Natural killer cell treated with Interleukin-12 subunit alpha and Interleukin-12 subunit beta and Interleukin-15 and Interleukin-18, amount 100 ng/mL, for 72 hours (primary cell): ENCODE measurements at regions not wholly inside any gene's neighbourhood (a gene's known extent, or its start where the extent isn't known, plus 50 kb on each side); places are given as distances from the start of the nearest gene placed in this dataset.
"Not testable (repeated sequence)": the region's sequence is repeated elsewhere in the genome, so short reads cannot be mapped to it uniquely, and the experiment has no call there.

ENCODE experiments used
- ATAC-seq, 2 donors: fragments of 150-1000 bp; cut with Tn5 transposase in 1 of 2; sonication (Bioruptor Pico), chemical (Tn5 transposase) in 1 of 2; 2 replicates each; pipeline ENCODE4 v1.10.0; 2021
- DNase-seq: peaks from one replicate; pipeline ENCODE4 v3.0.0; 2022; ENCODE audit warnings: low spot score
- H3K27ac Mint-ChIP-seq, 2 donors: 1 replicate in 1 of 2; 2 replicates in 1 of 2; pipeline ENCODE4 v1.8.0; 2022; ENCODE audit warnings: mixed read lengths in 2 of 2, mild to moderate bottlenecking in 1 of 2, moderate library complexity in 1 of 2
- H3K27me3 Mint-ChIP-seq, 2 donors: 1 replicate in 1 of 2; 2 replicates in 1 of 2; pipeline ENCODE4 v1.8.0; 2022; ENCODE audit warnings: mixed read lengths in 2 of 2
- H3K36me3 Mint-ChIP-seq: one replicate; pipeline ENCODE4 v1.8.0; 2022; ENCODE audit warnings: mixed read lengths
- H3K4me1 Mint-ChIP-seq, 2 donors: 1 replicate in 1 of 2; 2 replicates in 1 of 2; pipeline ENCODE4 v1.8.0; 2022; ENCODE audit warnings: low read depth in 2 of 2, mixed read lengths in 2 of 2, mild to moderate bottlenecking in 1 of 2
- H3K4me3 Mint-ChIP-seq: one replicate; pipeline ENCODE4 v1.8.0; 2022; ENCODE audit warnings: mixed read lengths
- H3K9me3 Mint-ChIP-seq: 2 replicates; pipeline ENCODE4 v1.8.0; 2022; ENCODE audit warnings: mixed read lengths

GRCh38 chr6:105728995-105729394 lies 326.1 kb upstream of the PREP start:
- no peaks in the 10 kb centered on the region for H3K27me3 Mint-ChIP-seq
- H3K4me3 Mint-ChIP-seq = no peak overlapping the region
- H3K36me3 Mint-ChIP-seq = no peaks in the 10 kb centered on the region
- H3K9me3 Mint-ChIP-seq = no peaks in the 10 kb centered on the region
- no peak for DNase-seq
- no peak overlapping the region for H3K27ac Mint-ChIP-seq
- H3K4me1 Mint-ChIP-seq = no peaks in the 10 kb centered on the region
- no peak for ATAC-seq

- DNase-seq (no peak), ATAC-seq (no peak)
- H3K4me3 Mint-ChIP-seq = no peak overlapping the region
- no peak overlapping the region for H3K27ac Mint-ChIP-seq
- H3K27me3 Mint-ChIP-seq = no peaks in the 10 kb centered on the region
- H3K4me1 Mint-ChIP-seq = no peaks in the 10 kb centered on the region
- H3K9me3 Mint-ChIP-seq = no peaks in the 10 kb centered on the region
- H3K36me3 Mint-ChIP-seq = no peaks in the 10 kb centered on the region
These were observed 324.2 kb upstream of the PREP start for GRCh38 chr6:105726902-105727655.

- H3K9me3 Mint-ChIP-seq = peaks cover 12% of the 10 kb centered on the region
- peaks cover 24% of the 10 kb centered on the region for H3K36me3 Mint-ChIP-seq
- peaks cover 0 to 3% of the 10 kb centered on the region in 2 donors for H3K27me3 Mint-ChIP-seq
- no peaks in the 10 kb centered on the region for H3K4me1 Mint-ChIP-seq
- H3K27ac Mint-ChIP-seq = no peak overlapping the region
- DNase-seq (no peak), ATAC-seq (no peak)
- H3K4me3 Mint-ChIP-seq = no peak overlapping the region
These were observed 312.0 kb upstream of the PREP start for GRCh38 chr6:105714846-105715245.

- no peak for ATAC-seq
- no peak overlapping the region for H3K4me3 Mint-ChIP-seq
- H3K36me3 Mint-ChIP-seq = peaks cover 24% of the 10 kb centered on the region
- no peak overlapping the region for H3K27ac Mint-ChIP-seq
- DNase-seq = no peak
- no peaks in the 10 kb centered on the region for H3K4me1 Mint-ChIP-seq
- peaks cover 0 to 5% of the 10 kb centered on the region in 2 donors for H3K27me3 Mint-ChIP-seq
- peaks cover 12% of the 10 kb centered on the region for H3K9me3 Mint-ChIP-seq
These were observed 310.7 kb upstream of the PREP start for GRCh38 chr6:105713474-105714118.

- Mint-ChIP-seq H3K9me3 (peaks cover 12% of the 10 kb centered on the region), H3K36me3 (peaks cover 24% of the 10 kb centered on the region), H3K27ac (no peak overlapping the region), H3K4me1 (no peaks in the 10 kb centered on the region), H3K27me3 (peaks cover 0 to 5% of the 10 kb centered on the region in 2 donors), H3K4me3 (no peak overlapping the region)
- ATAC-seq = no peak
- DNase-seq = no peak
These were observed 308.3 kb upstream of the PREP start for GRCh38 chr6:105711216-105711615.

- Mint-ChIP-seq H3K27ac (no peak overlapping the region), H3K27me3 (peaks cover 0 to 4% of the 10 kb centered on the region in 2 donors), H3K36me3 (no peaks in the 10 kb centered on the region), H3K4me3 (no peak overlapping the region), H3K4me1 (no peaks in the 10 kb centered on the region), H3K9me3 (no peaks in the 10 kb centered on the region)
- no peak for DNase-seq
- ATAC-seq = no peak
These were observed 302.7 kb upstream of the PREP start for GRCh38 chr6:105705608-105706007.

- no peak overlapping the region for H3K27ac Mint-ChIP-seq
- no peak for ATAC-seq
- no peaks in the 10 kb centered on the region for H3K9me3 Mint-ChIP-seq
These were observed 292.6 kb upstream of the PREP start for GRCh38 chr6:105695461-105695860.

GRCh38 chr6:105692613-105693215 lies 289.8 kb upstream of the PREP start:
- ATAC-seq = no peak
- H3K9me3 Mint-ChIP-seq = peaks cover under 1% of the 10 kb centered on the region
- H3K4me1 Mint-ChIP-seq = no peaks in the 10 kb centered on the region
- no peak overlapping the region for H3K27ac Mint-ChIP-seq
- DNase-seq = no peak
- H3K36me3 Mint-ChIP-seq = peaks cover 7% of the 10 kb centered on the region
- no peak overlapping the region for H3K4me3 Mint-ChIP-seq
- H3K27me3 Mint-ChIP-seq = peaks cover 0 to 17% of the 10 kb centered on the region in 2 donors

More at GRCh38 chr6:105695461-105695860, 292.6 kb upstream of the PREP start:
- peaks cover 0 to 13% of the 10 kb centered on the region in 2 donors for H3K27me3 Mint-ChIP-seq
- no peak overlapping the region for H3K4me3 Mint-ChIP-seq
- H3K36me3 Mint-ChIP-seq = no peaks in the 10 kb centered on the region
- DNase-seq = no peak
- no peaks in the 10 kb centered on the region for H3K4me1 Mint-ChIP-seq

DNA sequence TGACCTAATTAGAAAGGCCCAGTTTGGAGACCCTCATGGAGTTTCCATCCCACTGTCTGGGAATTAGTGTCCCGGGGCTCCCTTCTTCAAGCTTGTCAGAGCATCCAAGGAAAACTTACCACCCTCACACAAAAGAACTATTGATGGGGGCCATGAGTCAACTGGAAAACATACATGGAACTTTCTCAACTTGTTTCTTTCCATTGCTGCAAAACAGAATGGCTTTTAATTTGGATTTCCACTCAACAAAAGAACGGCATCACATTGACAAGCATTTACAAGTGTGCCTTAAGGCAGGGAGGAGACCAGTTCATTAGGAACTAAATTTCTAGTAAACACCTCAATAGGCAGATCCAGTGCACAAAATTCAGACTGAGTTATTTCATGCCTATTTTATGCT lies 289.1 kb upstream of the PREP start:
- Mint-ChIP-seq H3K4me3 (no peak overlapping the region), H3K4me1 (no peaks in the 10 kb centered on the region), H3K9me3 (peaks cover 4% of the 10 kb centered on the region), H3K36me3 (peaks cover 15% of the 10 kb centered on the region), H3K27ac (no peak overlapping the region), H3K27me3 (peaks cover 0 to 17% of the 10 kb centered on the region in 2 donors)
- no peak for DNase-seq
- ATAC-seq = no peak

DNA sequence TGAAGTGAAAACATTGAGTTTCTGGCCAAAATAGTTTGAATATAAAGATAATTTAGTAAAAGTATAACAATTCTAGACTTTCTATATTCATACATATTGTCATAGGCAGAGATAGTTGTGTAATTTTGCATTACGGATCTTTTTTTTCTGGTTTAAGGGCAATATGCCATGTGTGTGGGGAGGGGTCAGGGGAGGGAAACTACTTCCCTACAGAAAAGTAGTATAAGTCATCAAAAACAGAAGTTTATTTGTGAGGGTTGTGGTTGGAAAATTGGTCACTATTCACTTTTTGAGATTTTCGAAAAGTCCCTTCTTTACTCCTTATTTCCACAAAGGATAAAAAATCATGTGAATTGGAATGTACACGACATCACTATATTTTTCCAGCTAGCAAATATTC lies 288.2 kb upstream of the PREP start:
- no peak overlapping the region for H3K4me3 Mint-ChIP-seq
- H3K9me3 Mint-ChIP-seq = peaks cover 8% of the 10 kb centered on the region
- H3K4me1 Mint-ChIP-seq = no peaks in the 10 kb centered on the region
- peaks cover 22% of the 10 kb centered on the region for H3K36me3 Mint-ChIP-seq
- no peak overlapping the region for H3K27ac Mint-ChIP-seq
- ATAC-seq (no peak), DNase-seq (no peak)
- peaks cover 0 to 16% of the 10 kb centered on the region in 2 donors for H3K27me3 Mint-ChIP-seq

DNA sequence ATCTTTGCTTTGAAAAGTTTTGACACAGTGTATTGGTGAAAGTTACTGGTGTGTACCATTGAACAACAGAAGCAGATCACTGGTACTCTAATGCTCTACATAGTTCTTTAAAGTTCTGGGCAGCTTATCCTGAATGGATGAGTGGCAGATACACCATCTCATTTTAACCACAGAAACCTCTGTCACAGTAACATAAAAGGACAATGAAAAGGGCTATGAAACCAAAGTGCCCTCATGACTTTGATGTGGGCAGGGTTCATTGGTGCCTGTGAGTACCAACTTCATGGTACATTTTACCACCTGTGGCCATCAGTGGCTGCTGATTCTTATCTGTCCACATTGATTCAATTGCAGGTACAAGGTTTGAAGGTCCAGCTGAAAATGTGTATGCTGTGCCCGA lies 285.7 kb upstream of the PREP start:
- Mint-ChIP-seq H3K4me1 (no peaks in the 10 kb centered on the region), H3K4me3 (no peak overlapping the region), H3K9me3 (peaks cover 8% of the 10 kb centered on the region), H3K27ac (no peak overlapping the region), H3K36me3 (peaks cover 28% of the 10 kb centered on the region), H3K27me3 (peaks cover 0 to 9% of the 10 kb centered on the region in 2 donors)
- DNase-seq (no peak), ATAC-seq (no peak)

DNA sequence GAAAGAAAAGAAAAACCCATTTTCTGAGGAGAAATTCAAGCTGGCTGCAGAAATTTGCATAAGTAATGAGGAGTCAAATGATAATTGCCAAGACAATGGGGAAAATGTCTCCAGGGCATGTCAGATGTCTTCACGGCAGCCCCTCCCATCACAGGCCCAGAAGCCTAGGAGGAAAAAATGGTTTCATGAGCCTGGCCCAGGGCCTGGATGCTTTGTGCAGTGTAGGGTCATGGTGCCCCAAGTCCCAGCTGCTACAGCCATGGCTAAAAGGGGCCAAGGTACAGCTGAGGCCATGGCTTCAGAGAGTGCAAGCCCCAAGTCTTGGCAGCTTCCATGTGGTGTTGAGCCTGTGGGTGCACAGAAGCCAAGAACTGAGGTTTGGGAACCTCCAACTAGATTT lies 283.9 kb upstream of the PREP start:
- H3K27me3 Mint-ChIP-seq, H3K27ac Mint-ChIP-seq, DNase-seq, H3K9me3 Mint-ChIP-seq, ATAC-seq, H3K4me3 Mint-ChIP-seq, H3K4me1 Mint-ChIP-seq: not testable (repeated sequence)
- H3K36me3 Mint-ChIP-seq = peaks cover 30% of the 10 kb centered on the region

GRCh38 chr6:105681061-105681460 lies 278.2 kb upstream of the PREP start:
- Mint-ChIP-seq H3K36me3 (peaks cover 20% of the 10 kb centered on the region), H3K4me3 (no peak overlapping the region), H3K4me1 (no peaks in the 10 kb centered on the region), H3K27ac (no peak overlapping the region), H3K9me3 (peaks cover 9% of the 10 kb centered on the region), H3K27me3 (no peaks in the 10 kb centered on the region)
- DNase-seq (no peak), ATAC-seq (no peak)

DNA sequence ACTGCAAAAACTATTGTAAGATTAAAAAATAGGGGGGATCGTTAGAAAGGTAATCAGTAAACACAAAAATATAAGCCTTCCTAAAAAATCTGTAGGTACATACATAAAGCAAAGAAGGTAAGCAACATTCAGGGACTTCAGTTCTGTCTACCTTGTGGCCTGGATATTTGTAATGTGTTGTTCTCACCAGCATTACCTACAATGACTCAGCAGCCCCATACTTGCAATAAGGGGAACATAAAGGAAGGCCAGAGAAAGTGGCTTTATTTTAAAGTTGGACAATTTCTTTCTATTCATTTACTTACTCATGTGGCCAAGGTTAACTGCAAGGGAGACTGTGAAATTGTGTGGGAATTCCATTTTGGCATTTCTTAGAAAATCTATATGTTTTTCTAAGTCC lies 277.2 kb upstream of the PREP start:
- no peaks in the 10 kb centered on the region for H3K27me3 Mint-ChIP-seq
- H3K4me3 Mint-ChIP-seq = no peak overlapping the region
- peaks cover 9% of the 10 kb centered on the region for H3K9me3 Mint-ChIP-seq

More for the DNA sequence above, 277.2 kb upstream of the PREP start:
- no peaks in the 10 kb centered on the region for H3K4me1 Mint-ChIP-seq
- peaks cover 20% of the 10 kb centered on the region for H3K36me3 Mint-ChIP-seq
- no peak overlapping the region for H3K27ac Mint-ChIP-seq
- DNase-seq = no peak
- no peak for ATAC-seq
